Central memory CD8-positive, alpha-beta T cell (primary cell): ENCODE measurements at regions not wholly inside any gene's neighbourhood (a gene's known extent, or its start where the extent isn't known, plus 50 kb on each side); places are given as distances from the start of the nearest gene placed in this dataset.
"Not testable (repeated sequence)": the region's sequence is repeated elsewhere in the genome, so short reads cannot be mapped to it uniquely, and the experiment has no call there.

ENCODE experiments used
- ATAC-seq: fragments of 150-1000 bp; cut with Tn5 transposase; replicated peaks from 2 replicates; pipeline ENCODE4 v1.10.0; 2022; ENCODE audit warnings: mild to moderate bottlenecking, moderate FRiP score, moderate number of reproducible peaks; ENCODE audit not compliant: poor library complexity, severe bottlenecking; ENCODE audit errors: extremely low read depth
- DNase-seq, 2 donors: peaks; one replicate each; pipeline ENCODE4 v3.0.0; 2021; ENCODE audit warnings: low spot score in 2 of 2
- H3K27ac Mint-ChIP-seq: one replicate; pipeline ENCODE4 v1.8.0; 2022; ENCODE audit warnings: low read depth, mild to moderate bottlenecking, moderate library complexity, mixed read lengths
- H3K27me3 Mint-ChIP-seq: one replicate; pipeline ENCODE4 v1.8.0; 2022; ENCODE audit warnings: mixed read lengths
- H3K36me3 Mint-ChIP-seq: one replicate; pipeline ENCODE4 v1.8.0; 2022; ENCODE audit warnings: mild to moderate bottlenecking, moderate library complexity, mixed read lengths; ENCODE audit not compliant: insufficient read depth
- H3K4me1 Mint-ChIP-seq: one replicate; pipeline ENCODE4 v1.8.0; 2022; ENCODE audit warnings: mixed read lengths
- H3K4me3 Mint-ChIP-seq: one replicate; pipeline ENCODE4 v1.8.0; 2022; ENCODE audit warnings: mild to moderate bottlenecking, moderate library complexity, mixed read lengths
- H3K9me3 Mint-ChIP-seq: one replicate; pipeline ENCODE4 v1.8.0; 2022; ENCODE audit warnings: mixed read lengths

- DNase-seq (no peak), ATAC-seq (no peak)
- peaks cover 3% of the 10 kb centered on the region for H3K36me3 Mint-ChIP-seq
- H3K27ac Mint-ChIP-seq: no peak overlapping the region
- no peaks in the 10 kb centered on the region for H3K4me1 Mint-ChIP-seq
- no peaks in the 10 kb centered on the region for H3K9me3 Mint-ChIP-seq
- H3K4me3 Mint-ChIP-seq: no peak overlapping the region
- peaks cover 23% of the 10 kb centered on the region for H3K27me3 Mint-ChIP-seq
Observed at GRCh38 chr5:130652176-130652575, 512.9 kb downstream of the HINT1 start.

GRCh38 chr5:130651440-130651839 is 513.6 kb downstream of the HINT1 start:
- Mint-ChIP-seq H3K27ac (no peak overlapping the region), H3K9me3 (no peaks in the 10 kb centered on the region), H3K4me3 (no peak overlapping the region), H3K27me3 (peaks cover 23% of the 10 kb centered on the region), H3K4me1 (no peaks in the 10 kb centered on the region), H3K36me3 (peaks cover 4% of the 10 kb centered on the region)
- DNase-seq: no peak
- ATAC-seq: no peak

- Mint-ChIP-seq H3K27ac (no peak overlapping the region), H3K4me3 (no peak overlapping the region), H3K36me3 (peaks cover 4% of the 10 kb centered on the region), H3K4me1 (no peaks in the 10 kb centered on the region), H3K27me3 (no peaks in the 10 kb centered on the region), H3K9me3 (peaks cover 6% of the 10 kb centered on the region)
- no peak for DNase-seq
- no peak for ATAC-seq
Observed at GRCh38 chr5:130643321-130643720, 521.7 kb downstream of the HINT1 start.

- no peak for ATAC-seq
- no peak for DNase-seq
- Mint-ChIP-seq H3K36me3 (peaks cover 2% of the 10 kb centered on the region), H3K4me1 (no peaks in the 10 kb centered on the region), H3K4me3 (no peak overlapping the region), H3K27ac (no peak overlapping the region), H3K27me3 (no peaks in the 10 kb centered on the region), H3K9me3 (peaks cover 6% of the 10 kb centered on the region)
Observed at GRCh38 chr5:130642461-130642860, 522.6 kb downstream of the HINT1 start.

GRCh38 chr5:130627145-130627544 is 537.9 kb downstream of the HINT1 start:
- Mint-ChIP-seq H3K4me3 (no peak overlapping the region), H3K36me3 (no peaks in the 10 kb centered on the region), H3K27ac (no peak overlapping the region), H3K27me3 (no peaks in the 10 kb centered on the region), H3K4me1 (no peaks in the 10 kb centered on the region), H3K9me3 (peaks cover 6% of the 10 kb centered on the region)
- ATAC-seq: no peak
- no peak for DNase-seq

GRCh38 chr5:130624805-130625204 is 540.3 kb downstream of the HINT1 start:
- Mint-ChIP-seq H3K27ac (no peak overlapping the region), H3K4me1 (no peaks in the 10 kb centered on the region), H3K4me3 (no peak overlapping the region), H3K9me3 (peaks cover 4% of the 10 kb centered on the region), H3K36me3 (no peaks in the 10 kb centered on the region), H3K27me3 (peaks cover 5% of the 10 kb centered on the region)
- ATAC-seq: no peak
- DNase-seq: no peak

GRCh38 chr5:130616161-130616560 is 548.9 kb downstream of the HINT1 start:
- Mint-ChIP-seq H3K9me3 (peaks cover 10% of the 10 kb centered on the region), H3K27ac (no peak overlapping the region), H3K4me3 (no peak overlapping the region), H3K4me1 (no peaks in the 10 kb centered on the region), H3K27me3 (peaks cover 15% of the 10 kb centered on the region), H3K36me3 (no peaks in the 10 kb centered on the region)
- DNase-seq (no peak), ATAC-seq (no peak)

- Mint-ChIP-seq H3K36me3 (no peaks in the 10 kb centered on the region), H3K9me3 (peaks cover 4% of the 10 kb centered on the region), H3K4me1 (no peaks in the 10 kb centered on the region), H3K27ac (no peak overlapping the region), H3K4me3 (no peak overlapping the region), H3K27me3 (peaks cover 7% of the 10 kb centered on the region)
- DNase-seq (no peak), ATAC-seq (no peak)
Observed at GRCh38 chr5:130605234-130605633, 559.8 kb downstream of the HINT1 start.

- not testable (repeated sequence) for H3K4me1 Mint-ChIP-seq, H3K27ac Mint-ChIP-seq, H3K36me3 Mint-ChIP-seq, H3K9me3 Mint-ChIP-seq, H3K27me3 Mint-ChIP-seq, H3K4me3 Mint-ChIP-seq, DNase-seq, ATAC-seq
Observed at GRCh38 chr5:130596647-130597046, 568.4 kb downstream of the HINT1 start.

GRCh38 chr5:130580264-130580663 is 584.8 kb downstream of the HINT1 start:
- no peak overlapping the region for H3K4me3 Mint-ChIP-seq
- no peak for DNase-seq
- H3K4me1 Mint-ChIP-seq: no peaks in the 10 kb centered on the region
- no peaks in the 10 kb centered on the region for H3K36me3 Mint-ChIP-seq
- H3K9me3 Mint-ChIP-seq: no peaks in the 10 kb centered on the region
- H3K27me3 Mint-ChIP-seq: peaks cover 17% of the 10 kb centered on the region
- no peak for ATAC-seq
- no peak overlapping the region for H3K27ac Mint-ChIP-seq

GRCh38 chr5:130578354-130578753 is 586.7 kb downstream of the HINT1 start:
- no peak overlapping the region for H3K4me3 Mint-ChIP-seq
- H3K36me3 Mint-ChIP-seq: no peaks in the 10 kb centered on the region
- ATAC-seq (no peak), DNase-seq (no peak)
- H3K27me3 Mint-ChIP-seq: peaks cover 20% of the 10 kb centered on the region
- no peak overlapping the region for H3K27ac Mint-ChIP-seq
- H3K4me1 Mint-ChIP-seq: no peaks in the 10 kb centered on the region
- H3K9me3 Mint-ChIP-seq: no peaks in the 10 kb centered on the region

GRCh38 chr5:130571076-130571475 is 594.0 kb downstream of the HINT1 start:
- H3K4me1 Mint-ChIP-seq: no peaks in the 10 kb centered on the region

GRCh38 chr5:130568791-130569190 is 596.3 kb downstream of the HINT1 start:
- Mint-ChIP-seq H3K9me3 (no peaks in the 10 kb centered on the region), H3K4me3 (no peak overlapping the region), H3K27me3 (no peaks in the 10 kb centered on the region), H3K27ac (no peak overlapping the region), H3K4me1 (no peaks in the 10 kb centered on the region), H3K36me3 (no peaks in the 10 kb centered on the region)
- DNase-seq (no peak), ATAC-seq (no peak)

More at GRCh38 chr5:130571076-130571475, 594.0 kb downstream of the HINT1 start:
- DNase-seq: no peak
- Mint-ChIP-seq H3K27ac (no peak overlapping the region), H3K27me3 (peaks cover 11% of the 10 kb centered on the region), H3K4me3 (no peak overlapping the region), H3K9me3 (no peaks in the 10 kb centered on the region), H3K36me3 (no peaks in the 10 kb centered on the region)
- no peak for ATAC-seq

GRCh38 chr5:130555429-130555828 is 609.6 kb downstream of the HINT1 start:
- H3K9me3 Mint-ChIP-seq: peaks cover 17% of the 10 kb centered on the region
- ATAC-seq: no peak
- H3K36me3 Mint-ChIP-seq: no peaks in the 10 kb centered on the region
- no peaks in the 10 kb centered on the region for H3K4me1 Mint-ChIP-seq
- no peak for DNase-seq
- no peak overlapping the region for H3K27ac Mint-ChIP-seq
- peaks cover 13% of the 10 kb centered on the region for H3K27me3 Mint-ChIP-seq
- H3K4me3 Mint-ChIP-seq: no peak overlapping the region
